ENCODE measurements at regions not wholly inside any gene's neighbourhood (a gene's known extent, or its start where the extent isn't known, plus 50 kb on each side); places are given as distances from the start of the nearest gene placed in this dataset.

GRCh38 chr3:3278073-3278472, 98.6 kb upstream of the CRBN start:
- no peaks in the 10 kb centered on the region for H3K4me1 ChIP-seq
- no peak overlapping the region for H3K27ac ChIP-seq
- TF ChIP-seq CTCF (IDR thresholded peaks at IDR 0.05), result no peak
- no peak for TF ChIP-seq POLR2A (IDR thresholded peaks at IDR 0.05)
- no peaks in the 10 kb centered on the region for H3K27me3 ChIP-seq
- DNase-seq, result no peak
- no peaks in the 10 kb centered on the region for H3K36me3 ChIP-seq
- 43 to 51% methylated on average over 1 of the region's 1 CpG for WGBS, 2 donors
- no peaks in the 10 kb centered on the region for H3K9me3 ChIP-seq
- intact Hi-C loops (cut with DNase I), result no loop called here
- H3K4me3 ChIP-seq (replicated peaks in 1 of 3), result no peak overlapping the region

- intact Hi-C loops (cut with DNase I), result no loop called here
Observed at GRCh38 chr3:3276630-3277029, 97.1 kb upstream of the CRBN start.

GRCh38 chr3:3264796-3265195, 85.3 kb upstream of the CRBN start:
- H3K4me1 ChIP-seq, result no peaks in the 10 kb centered on the region
- H3K27ac ChIP-seq, result no peak overlapping the region
- intact Hi-C loops (cut with DNase I), result no loop called here
- no peaks in the 10 kb centered on the region for H3K9me3 ChIP-seq
- no peak overlapping the region for H3K4me3 ChIP-seq (replicated peaks in 1 of 3)
- TF ChIP-seq CTCF (IDR thresholded peaks at IDR 0.05), result no peak
- WGBS, 2 donors, result 91 to 93% methylated on average over 3 of the region's 3 CpGs
- no peaks in the 10 kb centered on the region for H3K36me3 ChIP-seq
- no peak for DNase-seq
- H3K27me3 ChIP-seq, result no peaks in the 10 kb centered on the region

More at GRCh38 chr3:3276630-3277029, 97.1 kb upstream of the CRBN start:
- DNase-seq, result no peak
- H3K27me3 ChIP-seq, result no peaks in the 10 kb centered on the region
- H3K36me3 ChIP-seq, result no peaks in the 10 kb centered on the region
- no peak overlapping the region for H3K4me3 ChIP-seq (replicated peaks in 1 of 3)
- no peaks in the 10 kb centered on the region for H3K4me1 ChIP-seq
- H3K9me3 ChIP-seq, result no peaks in the 10 kb centered on the region
- no peak overlapping the region for H3K27ac ChIP-seq
- 84 to 89% methylated on average over 2 of the region's 2 CpGs for WGBS, 2 donors
- TF ChIP-seq CTCF (IDR thresholded peaks at IDR 0.05), result no peak
- TF ChIP-seq POLR2A (IDR thresholded peaks at IDR 0.05), result no peak

- no peaks in the 10 kb centered on the region for H3K27me3 ChIP-seq
- H3K4me1 ChIP-seq, result no peaks in the 10 kb centered on the region
- no peak for DNase-seq
- no peaks in the 10 kb centered on the region for H3K9me3 ChIP-seq
- no peak overlapping the region for H3K4me3 ChIP-seq (replicated peaks in 1 of 3)
- no peak overlapping the region for H3K27ac ChIP-seq
- TF ChIP-seq CTCF (IDR thresholded peaks at IDR 0.05) (no peak), POLR2A (IDR thresholded peaks at IDR 0.05) (no peak)
- no peaks in the 10 kb centered on the region for H3K36me3 ChIP-seq
- intact Hi-C loops (cut with DNase I), result no loop called here
Observed at GRCh38 chr3:3260870-3261269, 81.4 kb upstream of the CRBN start.

- Histone ChIP-seq H3K27me3 (no peaks in the 10 kb centered on the region), H3K36me3 (no peaks in the 10 kb centered on the region), H3K9me3 (no peaks in the 10 kb centered on the region), H3K27ac (no peak overlapping the region), H3K4me3 (replicated peaks in 1 of 3) (no peak overlapping the region), H3K4me1 (no peaks in the 10 kb centered on the region)
- TF ChIP-seq POLR2A (IDR thresholded peaks at IDR 0.05) (no peak), CTCF (IDR thresholded peaks at IDR 0.05) (no peak)
- intact Hi-C loops (cut with DNase I), result no loop called here
- no peak for DNase-seq
- 80 to 82% methylated on average over 3 of the region's 3 CpGs for WGBS, 2 donors
Observed at GRCh38 chr3:3259181-3259580, 79.7 kb upstream of the CRBN start.
